Mesothelial cell of epicardium (in vitro differentiated cells): ENCODE measurements at regions not wholly inside any gene's neighbourhood (a gene's known extent, or its start where the extent isn't known, plus 50 kb on each side); places are given as distances from the start of the nearest gene placed in this dataset.

Experiments
- DNase-seq, 2 experiments: peaks; one replicate each; pipeline ENCODE4 v3.0.0; 2021; ENCODE audit warnings: low spot score in 2 of 2; ENCODE audit not compliant: unreplicated experiment in 2 of 2
- H3K27ac Mint-ChIP-seq: 2 replicates; pipeline ENCODE4 v1.8.0; 2021; ENCODE audit warnings: mixed read lengths
- H3K27me3 Mint-ChIP-seq: 2 replicates; pipeline ENCODE4 v1.8.0; 2021; ENCODE audit warnings: low read depth, mixed read lengths
- H3K36me3 Mint-ChIP-seq: 2 replicates; pipeline ENCODE4 v1.8.0; 2021; ENCODE audit warnings: mixed read lengths
- H3K4me1 Mint-ChIP-seq: 2 replicates; pipeline ENCODE4 v1.8.0; 2021; ENCODE audit warnings: mixed read lengths
- H3K4me3 Mint-ChIP-seq: 2 replicates; pipeline ENCODE4 v1.8.0; 2021; ENCODE audit warnings: mild to moderate bottlenecking, moderate library complexity, mixed read lengths
- H3K9me3 Mint-ChIP-seq: 2 replicates; pipeline ENCODE4 v1.8.0; 2021; ENCODE audit warnings: mixed read lengths
- CTCF ChIP-seq: fragments of 200-600 bp; sonication (generic); IDR thresholded peaks from one replicate; pipeline ENCODE4 v1.5.0; 2021; ENCODE audit warnings: antibody characterized with exemption; ENCODE audit not compliant: unreplicated experiment

- no peaks in the 10 kb centered on the region for H3K27me3 Mint-ChIP-seq
- no peak overlapping the region for H3K27ac Mint-ChIP-seq
- no peaks in the 10 kb centered on the region for H3K36me3 Mint-ChIP-seq
- H3K9me3 Mint-ChIP-seq: peaks cover 10% of the 10 kb centered on the region
- no peak overlapping the region for H3K4me3 Mint-ChIP-seq
- DNase-seq: no peak
- peaks cover 12% of the 10 kb centered on the region for H3K4me1 Mint-ChIP-seq
- TF ChIP-seq CTCF: no peak
These were observed 56.1 kb downstream of the CAPZA3 start for GRCh38 chr12:18794000-18794399.

- Mint-ChIP-seq H3K27ac (no peak overlapping the region), H3K9me3 (no peaks in the 10 kb centered on the region), H3K4me1 (peaks cover 21% of the 10 kb centered on the region), H3K4me3 (no peak overlapping the region), H3K36me3 (no peaks in the 10 kb centered on the region), H3K27me3 (no peaks in the 10 kb centered on the region)
- no peak for DNase-seq
- TF ChIP-seq CTCF: no peak
These were observed 59.7 kb downstream of the CAPZA3 start for GRCh38 chr12:18797604-18798003.

- peak overlapping the region; percentile 67 for H3K27ac Mint-ChIP-seq
- DNase-seq: no peak
- H3K36me3 Mint-ChIP-seq: no peaks in the 10 kb centered on the region
- TF ChIP-seq CTCF: no peak
- no peaks in the 10 kb centered on the region for H3K9me3 Mint-ChIP-seq
- H3K4me3 Mint-ChIP-seq: no peak overlapping the region
- no peaks in the 10 kb centered on the region for H3K27me3 Mint-ChIP-seq
- H3K4me1 Mint-ChIP-seq: peaks cover 21% of the 10 kb centered on the region
These were observed 60.8 kb downstream of the CAPZA3 start for GRCh38 chr12:18798535-18799361.

GRCh38 chr12:18799561-18799960, 61.6 kb downstream of the CAPZA3 start:
- Mint-ChIP-seq H3K27me3 (no peaks in the 10 kb centered on the region), H3K9me3 (no peaks in the 10 kb centered on the region), H3K4me3 (no peak overlapping the region)

GRCh38 chr12:18805516-18806248, 67.8 kb downstream of the CAPZA3 start:
- H3K4me3 Mint-ChIP-seq: no peak overlapping the region
- no peaks in the 10 kb centered on the region for H3K4me1 Mint-ChIP-seq
- DNase-seq: no peak
- H3K9me3 Mint-ChIP-seq: no peaks in the 10 kb centered on the region
- H3K27ac Mint-ChIP-seq: no peak overlapping the region
- no peak for TF ChIP-seq CTCF
- no peaks in the 10 kb centered on the region for H3K27me3 Mint-ChIP-seq
- no peaks in the 10 kb centered on the region for H3K36me3 Mint-ChIP-seq

More at GRCh38 chr12:18799561-18799960, 61.6 kb downstream of the CAPZA3 start:
- peaks cover 21% of the 10 kb centered on the region for H3K4me1 Mint-ChIP-seq
- no peak overlapping the region for H3K27ac Mint-ChIP-seq
- H3K36me3 Mint-ChIP-seq: no peaks in the 10 kb centered on the region
- DNase-seq: no peak
- TF ChIP-seq CTCF: no peak
